ENCODE measurements at regions not wholly inside any gene's neighbourhood (a gene's known extent, or its start where the extent isn't known, plus 50 kb on each side); places are given as distances from the start of the nearest gene placed in this dataset.
A peak's percentile ranks its signal among the peaks of the same experiment; 100 is the strongest.
"Not testable (repeated sequence)": the region's sequence is repeated elsewhere in the genome, so short reads cannot be mapped to it uniquely, and the experiment has no call there.

GRCh38 chr1:190837888-190838287, 360.2 kb upstream of the BRINP3 start:
- DNase-seq, result no peak

GRCh38 chr1:190847166-190847565, 369.5 kb upstream of the BRINP3 start:
- no peak for DNase-seq

- DNase-seq, result no peak
Measured at GRCh38 chr1:190849346-190849745, 371.7 kb upstream of the BRINP3 start.

- DNase-seq, result no peak
Measured at GRCh38 chr1:190852611-190853010, 374.9 kb upstream of the BRINP3 start.

- DNase-seq, result no peak
Measured at GRCh38 chr1:190858140-190858539, 380.5 kb upstream of the BRINP3 start.

- DNase-seq, result no peak
Measured at GRCh38 chr1:190864013-190864641, 386.5 kb upstream of the BRINP3 start.

- DNase-seq, result no peak
Measured at GRCh38 chr1:190880352-190880751, 402.7 kb upstream of the BRINP3 start.

- DNase-seq, result no peak
Measured at GRCh38 chr1:190881064-190881463, 403.4 kb upstream of the BRINP3 start.

GRCh38 chr1:190897233-190897632, 419.6 kb upstream of the BRINP3 start:
- DNase-seq, result no peak

- peak; percentile 89 for DNase-seq
Measured at GRCh38 chr1:190904091-190904695, 426.5 kb upstream of the BRINP3 start.

- peak; percentile 4 for DNase-seq
Measured at GRCh38 chr1:190906206-190906725, 428.6 kb upstream of the BRINP3 start.

- DNase-seq, result peak; percentile 49
Measured at GRCh38 chr1:190908246-190908645, 430.6 kb upstream of the BRINP3 start.

GRCh38 chr1:190908691-190909090, 431.0 kb upstream of the BRINP3 start:
- DNase-seq, result peak; percentile 57

- DNase-seq, result no peak
Measured at GRCh38 chr1:190935925-190936324, 458.3 kb upstream of the BRINP3 start.

- no peak for DNase-seq
Measured at GRCh38 chr1:190936337-190936736, 458.7 kb upstream of the BRINP3 start.

GRCh38 chr1:190940951-190941350, 463.3 kb upstream of the BRINP3 start:
- no peak for DNase-seq

GRCh38 chr1:190942475-190942874, 464.8 kb upstream of the BRINP3 start:
- no peak for DNase-seq

GRCh38 chr1:190943722-190944121, 466.1 kb upstream of the BRINP3 start:
- DNase-seq, result not testable (repeated sequence)

- DNase-seq, result no peak
Measured at GRCh38 chr1:190949939-190950338, 472.3 kb upstream of the BRINP3 start.

GRCh38 chr1:190957565-190957964, 479.9 kb upstream of the BRINP3 start:
- no peak for DNase-seq

GRCh38 chr1:190963321-190963720, 485.7 kb upstream of the BRINP3 start:
- DNase-seq, result peak; percentile 2

GRCh38 chr1:190975827-190976226, 498.2 kb upstream of the BRINP3 start:
- DNase-seq, result no peak

- DNase-seq, result no peak
Measured at GRCh38 chr1:191002768-191003167, 525.1 kb upstream of the BRINP3 start.

- DNase-seq, result no peak
Measured at GRCh38 chr1:191016765-191017164, 539.1 kb upstream of the BRINP3 start.

GRCh38 chr1:191022856-191023255, 545.2 kb upstream of the BRINP3 start:
- peak; percentile 59 for DNase-seq

Data from fibroblast of skin of right quadriceps (primary cell).